ENCODE measurements at regions not wholly inside any gene's neighbourhood (a gene's known extent, or its start where the extent isn't known, plus 50 kb on each side); places are given as distances from the start of the nearest gene placed in this dataset.
A peak's percentile ranks its signal among the peaks of the same experiment; 100 is the strongest.
"Not testable (repeated sequence)": the region's sequence is repeated elsewhere in the genome, so short reads cannot be mapped to it uniquely, and the experiment has no call there.

DNA sequence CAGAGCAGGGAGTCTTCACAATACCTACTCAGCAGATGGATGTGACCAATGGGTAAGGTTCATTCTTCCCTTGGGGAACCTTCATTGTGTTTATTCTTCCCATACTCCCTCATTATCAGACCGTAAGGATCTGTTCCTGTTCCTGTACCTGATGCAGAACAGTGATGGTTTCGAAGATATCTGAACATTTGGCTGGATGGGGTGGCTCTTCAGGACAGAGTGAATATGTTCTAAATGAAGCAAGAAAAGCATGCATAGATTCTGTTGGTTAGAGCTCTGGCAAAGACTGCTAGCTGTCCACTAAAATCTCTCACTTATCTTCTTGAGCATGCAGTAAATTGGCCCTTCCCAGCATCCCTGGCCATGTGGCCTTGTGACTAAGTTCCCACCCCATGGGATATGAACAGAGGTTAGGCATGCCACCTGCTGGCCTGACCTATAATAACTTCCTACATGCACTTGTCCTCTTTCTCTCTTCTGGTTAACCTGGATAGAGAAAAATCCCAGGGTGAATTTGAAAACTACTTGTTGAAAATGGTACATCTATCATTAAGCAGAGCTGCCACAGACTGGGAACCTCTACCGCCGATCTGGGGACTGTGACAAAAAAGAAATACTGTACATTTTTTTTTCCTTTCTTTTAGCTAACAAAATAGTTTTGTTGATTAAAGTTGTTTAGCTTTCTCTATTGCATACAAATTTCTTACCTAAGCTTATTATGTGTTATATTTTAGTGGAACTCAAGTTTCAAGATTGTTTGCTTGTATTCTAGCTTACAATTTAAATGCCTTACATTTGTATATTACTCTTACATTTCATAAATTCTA is 60.0 kb upstream of the BANK1 start:
- DNase-seq, result peak; percentile 55

DNA sequence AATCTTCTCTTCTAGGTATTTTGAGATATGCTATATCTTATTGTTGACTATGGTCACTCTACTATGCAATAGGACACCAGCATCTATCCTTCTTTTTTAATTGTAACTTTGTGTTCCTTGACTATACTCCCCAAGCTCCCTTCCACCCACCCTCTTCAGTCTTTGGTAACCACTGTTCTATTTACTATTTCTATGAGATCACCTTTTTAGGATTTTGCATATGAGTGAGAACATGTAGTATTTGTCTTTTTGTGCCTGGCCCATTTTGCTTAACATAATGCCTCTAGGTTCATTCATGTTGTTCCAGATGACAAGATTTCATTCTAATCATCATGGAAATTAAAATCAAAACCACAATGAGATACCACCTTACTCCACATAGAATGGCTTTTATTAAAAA is 63.3 kb upstream of the BANK1 start:
- DNase-seq, result no peak

DNA sequence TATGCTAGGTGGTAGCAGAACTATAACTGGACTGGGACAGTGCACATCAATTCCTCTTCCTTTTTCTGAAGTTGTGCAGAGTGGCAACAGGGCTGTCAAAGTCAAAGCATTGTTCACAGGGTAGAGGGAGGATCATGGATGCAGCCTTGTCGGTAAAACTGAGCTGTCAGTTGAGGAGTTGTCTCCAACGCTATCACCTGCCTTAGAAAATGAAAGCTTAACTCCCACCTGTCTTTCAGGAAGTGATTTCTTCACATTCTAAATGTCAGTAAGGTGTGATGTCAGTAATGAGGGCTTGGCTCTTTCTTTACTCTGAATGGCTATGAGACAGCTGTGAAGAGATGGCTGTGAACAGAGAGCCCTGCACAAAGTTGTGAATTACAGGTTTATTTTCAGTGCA is 66.4 kb upstream of the BANK1 start:
- DNase-seq, result no peak

GRCh38 chr4:101718810-101719209 is 71.7 kb upstream of the BANK1 start:
- DNase-seq, result no peak

DNA sequence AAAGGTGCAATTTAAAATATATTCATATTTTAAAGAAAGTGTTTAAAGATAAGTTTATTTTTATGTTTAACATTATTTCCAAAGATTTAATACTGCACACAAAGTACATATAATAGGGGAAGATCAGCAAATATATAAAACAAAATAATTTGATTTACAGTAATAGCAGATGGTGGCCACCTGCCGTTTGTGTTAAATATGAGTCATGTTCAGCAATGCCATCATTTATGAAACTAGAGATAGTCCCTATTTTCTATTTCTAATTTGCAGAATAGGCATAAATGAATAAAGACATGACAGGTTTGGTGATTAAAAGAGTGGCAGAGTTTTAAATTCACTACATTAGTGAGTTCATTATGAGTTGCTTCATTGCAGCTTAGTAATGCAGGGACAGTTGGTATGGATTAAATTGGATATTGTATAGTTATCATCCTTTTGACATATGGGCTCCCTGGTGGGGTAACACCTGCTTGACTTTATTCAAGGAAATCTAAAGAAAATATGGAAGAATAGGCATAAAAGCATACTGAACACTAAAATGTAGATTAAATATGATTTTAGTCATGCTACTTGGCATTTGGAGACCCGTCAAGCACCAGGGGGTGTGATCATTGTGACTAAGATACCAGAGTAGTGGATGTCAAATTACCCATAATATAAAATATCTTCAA is 78.8 kb upstream of the BANK1 start:
- no peak for DNase-seq

DNA sequence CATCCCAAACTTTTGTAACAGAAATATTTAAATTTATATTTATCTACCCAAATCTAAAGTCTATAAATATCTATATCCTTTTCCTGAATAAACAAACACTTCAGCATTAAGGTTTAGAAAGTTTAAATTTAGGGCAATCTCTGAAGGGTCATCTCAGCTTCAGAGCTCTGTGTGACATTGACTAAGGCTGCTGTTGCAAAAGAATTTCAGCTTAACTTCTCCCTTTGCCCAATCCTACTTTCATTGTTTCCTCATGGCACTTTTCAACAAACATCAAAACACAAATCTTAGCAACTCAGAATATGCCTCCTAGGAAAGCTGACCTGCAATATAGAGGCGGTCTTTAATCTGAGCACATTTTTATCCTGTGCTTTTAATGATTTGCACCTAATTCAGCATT is 79.7 kb upstream of the BANK1 start:
- no peak for DNase-seq

DNA sequence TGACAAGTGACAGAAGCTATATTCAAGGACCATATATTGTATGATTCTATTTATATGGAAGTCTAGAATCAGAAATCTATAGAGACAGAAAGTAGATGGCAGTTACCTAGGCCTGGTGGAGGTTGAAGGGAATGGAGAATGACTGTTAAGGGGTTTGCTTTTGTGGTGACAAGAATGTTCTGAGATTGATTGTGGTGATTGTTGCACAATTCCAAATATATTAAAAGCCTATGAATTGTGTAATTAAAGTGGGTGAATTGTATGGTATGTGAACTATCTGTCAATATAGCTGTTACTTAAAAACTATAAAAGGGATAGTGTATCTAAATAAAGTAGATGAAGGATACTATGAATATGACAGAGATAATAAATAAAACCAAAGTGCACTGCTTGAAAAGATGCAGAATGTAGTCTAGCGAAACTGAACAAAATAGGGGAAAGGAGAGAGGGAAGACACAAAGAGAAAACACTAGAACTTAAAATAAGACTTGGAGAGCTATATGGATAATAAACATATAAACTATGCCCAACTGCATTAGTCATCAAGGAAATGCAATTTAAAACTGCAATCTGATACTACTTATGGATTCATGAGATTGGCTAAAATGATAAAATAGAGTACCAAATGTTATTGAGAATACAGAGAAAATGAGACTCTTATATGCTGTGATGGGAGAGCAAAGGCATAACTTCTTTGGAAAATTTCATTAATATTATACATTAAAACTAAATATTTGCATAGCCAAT is 82.1 kb upstream of the BANK1 start:
- no peak for DNase-seq

GRCh38 chr4:101707596-101707995 is 82.9 kb upstream of the BANK1 start:
- DNase-seq, result no peak

- DNase-seq, result no peak
Observed at GRCh38 chr4:101706535-101707057, 83.9 kb upstream of the BANK1 start.

DNA sequence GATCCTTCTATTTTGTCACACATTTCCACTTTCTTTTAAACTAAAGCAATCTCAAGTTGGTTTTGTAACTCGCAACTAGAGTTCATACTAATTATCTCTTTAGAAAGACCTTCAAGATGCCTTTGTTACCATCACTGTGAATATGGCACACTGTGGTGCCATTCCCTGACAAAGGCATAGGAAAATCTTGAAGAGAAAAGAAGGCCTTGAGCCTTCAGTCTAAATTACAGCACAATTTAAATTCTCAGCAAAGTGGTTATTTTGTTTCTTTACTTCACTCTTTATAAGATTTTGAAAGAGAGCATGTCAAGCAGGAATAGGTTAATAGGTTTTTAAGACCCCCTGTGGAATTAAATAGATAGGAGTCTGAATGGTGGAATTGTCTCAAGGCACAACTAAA is 89.0 kb upstream of the BANK1 start:
- no peak for DNase-seq

DNA sequence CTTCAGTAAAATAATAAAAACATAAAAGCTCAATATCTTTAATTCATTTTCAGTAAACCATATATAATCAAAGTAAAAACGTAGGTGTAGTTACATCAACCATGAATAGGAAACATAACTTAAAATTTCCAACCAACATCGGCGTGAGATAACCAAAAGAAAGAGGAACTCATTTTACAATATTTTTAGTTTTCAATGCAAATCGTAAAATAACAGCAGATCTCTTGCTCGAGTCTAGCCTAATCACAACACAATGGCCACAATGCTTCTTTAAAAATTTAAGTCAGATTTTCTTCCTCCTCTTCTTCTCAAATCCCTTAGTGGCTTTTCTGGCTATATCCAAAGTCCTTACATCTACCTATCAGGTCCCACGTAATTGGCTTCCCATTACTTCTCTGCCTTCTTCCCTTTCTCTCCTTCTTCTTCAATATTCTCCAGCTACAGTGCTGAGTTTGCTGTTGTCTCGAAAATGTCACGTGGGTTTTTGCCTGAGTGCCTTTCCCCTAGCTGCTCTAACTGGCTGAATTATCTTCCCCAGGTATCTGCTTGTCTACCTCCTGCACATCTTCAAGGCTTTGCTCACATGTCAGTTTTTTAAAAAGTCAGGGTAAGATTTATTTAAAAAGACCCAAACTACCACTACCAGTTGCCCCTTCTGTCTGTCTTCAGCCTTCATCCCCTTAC is 90.9 kb upstream of the BANK1 start:
- DNase-seq, result no peak

- no peak for DNase-seq
Observed at GRCh38 chr4:101697266-101697665, 93.3 kb upstream of the BANK1 start.

GRCh38 chr4:101696276-101697010 is 94.1 kb upstream of the BANK1 start:
- DNase-seq, result no peak

GRCh38 chr4:101695176-101695575 is 95.4 kb upstream of the BANK1 start:
- DNase-seq, result no peak

- DNase-seq, result not testable (repeated sequence)
Observed at GRCh38 chr4:101694403-101694802, 96.1 kb upstream of the BANK1 start.

GRCh38 chr4:101693842-101694398 is 96.6 kb upstream of the BANK1 start:
- no peak for DNase-seq

- no peak for DNase-seq
Observed at GRCh38 chr4:101689220-101689619, 101.3 kb upstream of the BANK1 start.

GRCh38 chr4:101685126-101685525 is 105.4 kb upstream of the BANK1 start:
- DNase-seq, result no peak

DNA sequence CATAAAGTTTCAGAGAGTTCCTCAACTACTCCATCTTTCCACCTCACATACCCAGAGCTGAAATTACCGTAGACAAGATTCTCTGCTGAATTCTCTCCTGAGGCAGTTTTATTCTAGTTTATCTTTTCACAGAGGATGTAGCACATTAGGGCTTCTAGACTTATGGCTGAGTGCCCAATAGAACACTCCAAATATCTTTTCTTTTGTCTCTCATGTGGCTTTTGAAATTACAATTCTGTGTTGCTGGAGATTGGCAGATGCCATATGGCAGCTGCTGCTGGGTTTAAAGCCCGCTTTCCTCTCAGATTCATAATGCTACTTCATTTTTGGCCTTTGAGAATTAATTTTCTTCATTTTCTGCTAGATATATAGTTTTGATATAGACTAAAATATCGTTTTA is 107.6 kb upstream of the BANK1 start:
- no peak for DNase-seq

- DNase-seq, result no peak
Observed at GRCh38 chr4:101678180-101678579, 112.3 kb upstream of the BANK1 start.

DNA sequence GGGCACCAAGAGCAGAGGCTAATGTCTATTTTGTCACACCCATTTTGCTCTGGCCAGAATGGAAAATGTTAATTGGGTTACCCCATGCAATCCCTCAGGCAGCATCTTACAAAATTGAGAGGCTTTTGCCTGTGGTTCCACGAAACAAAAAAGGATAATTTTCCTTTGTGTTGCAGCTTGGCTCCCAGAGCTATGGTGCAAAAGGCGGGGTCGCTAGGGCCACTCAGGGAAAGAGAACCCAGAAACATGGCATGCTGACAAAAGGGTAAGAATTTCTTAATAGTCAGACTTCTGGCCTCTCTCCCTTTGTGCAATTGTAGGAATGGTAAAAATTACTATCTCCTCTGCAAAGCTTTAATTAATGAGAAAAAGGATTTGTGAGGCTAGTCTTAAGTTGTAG is 119.6 kb upstream of the BANK1 start:
- no peak for DNase-seq

- no peak for DNase-seq
Observed at GRCh38 chr4:101670370-101670769, 120.2 kb upstream of the BANK1 start.

Measured in activated CD8-positive, alpha-beta memory T cell treated with anti-CD3 and anti-CD28 coated beads, Interleukin-2, amount 50 U/mL, for 48 hours (primary cell).